Transverse colon (tissue), 4 donors: ENCODE measurements at regions not wholly inside any gene's neighbourhood (a gene's known extent, or its start where the extent isn't known, plus 50 kb on each side); places are given as distances from the start of the nearest gene placed in this dataset.

Experiments used
- DNase-seq: peaks from one replicate; pipeline ENCODE4 v3.0.0-alpha.2; 2019
- H3K27ac ChIP-seq, 4 donors: fragments of 200-600 bp; sonication (generic); 2 replicates each; pipeline ENCODE4 v1.5.1; 2016 to 2018; ENCODE audit warnings: inconsistent platforms in 4 of 4
- H3K27me3 ChIP-seq: fragments of 200-600 bp; sonication (generic); 2 replicates; pipeline ENCODE4 v1.5.1; 2017; ENCODE audit warnings: inconsistent platforms
- H3K36me3 ChIP-seq, 4 donors: fragments of 200-600 bp; sonication (generic); 2 replicates each; pipeline ENCODE4 v1.5.1; 2017 to 2019; ENCODE audit warnings: inconsistent platforms in 4 of 4
- H3K4me1 ChIP-seq, 4 donors: fragments of 200-600 bp; sonication (generic); 2 replicates each; pipeline ENCODE4 v1.5.1; 2017 to 2020; ENCODE audit warnings: inconsistent platforms in 4 of 4
- H3K4me3 ChIP-seq, 4 donors: fragments of 200-600 bp; sonication (generic); 1 replicate in 1 of 4; 2 replicates in 3 of 4; pipeline versions ENCODE4 v1.5.1 to v1.6.1; 2017 to 2019; ENCODE audit warnings: inconsistent platforms in 4 of 4
- H3K9me3 ChIP-seq, 2 donors: fragments of 200-600 bp; sonication (generic); 2 replicates each; pipeline ENCODE4 v1.5.1; 2017 to 2019; ENCODE audit warnings: inconsistent platforms in 2 of 2
- CTCF ChIP-seq, 5 experiments: fragments of 200-600 bp in 3 of 5; fragments of 450-650 bp in 2 of 5; sonication (generic) in 3 of 5; IDR thresholded peaks; 1 replicate in 2 of 5; 2 replicates in 3 of 5; pipeline ENCODE4 v1.5.1; 2016 to 2017; ENCODE audit warnings: antibody characterized with exemption in 5 of 5, inconsistent platforms in 3 of 5, mild to moderate bottlenecking in 2 of 5, moderate library complexity in 1 of 5
- EP300 ChIP-seq: sonication (generic); formaldehyde crosslinking; IDR thresholded peaks from one replicate; pipeline ENCODE4 v1.6.1; 2017; ENCODE audit warnings: antibody characterized with exemption, low read depth
- POLR2A ChIP-seq: fragments of 450-650 bp; IDR thresholded peaks from one replicate; pipeline ENCODE4 v1.6.1; 2016; ENCODE audit warnings: antibody characterized with exemption, mild to moderate bottlenecking, moderate library complexity
- POLR2AphosphoS5 ChIP-seq, 3 donors: sonication (generic); formaldehyde crosslinking; IDR thresholded peaks; one replicate each; pipeline ENCODE4 v1.6.1; 2016; ENCODE audit warnings: antibody characterized with exemption in 3 of 3
- WGBS, 2 donors: methylation state at CpG; one replicate each; pipeline ENCODE4 v1.1.5; 2018; ENCODE audit warnings: low coverage in 1 of 2; 5-methylcytosine and 5-hydroxymethylcytosine counted together
- in situ Hi-C, 4 donors: fragments of 200-750 bp; cut with MboI; loops; one replicate each; pipeline versions ENCODE4 v1.15.0 to v1.15.1; 2017; ENCODE audit warnings: low sequenced_read_pairs in 3 of 4, low pct_ligation_motif_present in 1 of 4, low pct_unique_long_range_greater_than_20kb in 1 of 4
- intact Hi-C: fragments of 100-400 bp; cut with DNase I; formaldehyde crosslinking; loops from one replicate; pipeline ENCODE4 v1.15.1; 2023; ENCODE audit warnings: low total_unique reads

- TF ChIP-seq EP300 (no peak), POLR2A (no peak), CTCF (IDR thresholded peaks at IDR 0.05) (no peak), POLR2AphosphoS5 (IDR thresholded peaks at IDR 0.05) (no peak)
- Histone ChIP-seq H3K36me3 (no peaks in the 10 kb centered on the region), H3K9me3 (no peaks in the 10 kb centered on the region), H3K27ac (no peak overlapping the region), H3K4me3 (no peak overlapping the region), H3K4me1 (no peaks in the 10 kb centered on the region), H3K27me3 (no peaks in the 10 kb centered on the region)
- DNase-seq = no peak
- intact Hi-C loops = no loop called here
- in situ Hi-C loops = no loop called here
- 51 to 67% methylated on average over 1 to 3 of the region's 3 CpGs for WGBS, 2 donors
These were observed 88.9 kb downstream of the RASSF10 start for GRCh38 chr11:13098063-13098462.

GRCh38 chr11:13098616-13099289 is 89.6 kb downstream of the RASSF10 start:
- Histone ChIP-seq H3K9me3 (no peaks in the 10 kb centered on the region), H3K36me3 (no peaks in the 10 kb centered on the region), H3K4me3 (no peak overlapping the region), H3K4me1 (no peaks in the 10 kb centered on the region), H3K27me3 (no peaks in the 10 kb centered on the region), H3K27ac (no peak overlapping the region)
- TF ChIP-seq CTCF (IDR thresholded peaks at IDR 0.05) (no peak), POLR2A (no peak), POLR2AphosphoS5 (IDR thresholded peaks at IDR 0.05) (no peak), EP300 (no peak)
- DNase-seq = no peak
- intact Hi-C loops = no loop called here
- WGBS, 2 donors = 89% methylated on average over 3 of the region's 3 CpGs; no CpG with 5 or more reads in 1 of the 2 donors
- in situ Hi-C loops = no loop called here

- 70 to 82% methylated on average over 5 of the region's 5 CpGs for WGBS, 2 donors
- Histone ChIP-seq H3K36me3 (no peaks in the 10 kb centered on the region), H3K27ac (no peak overlapping the region), H3K9me3 (no peaks in the 10 kb centered on the region), H3K27me3 (no peaks in the 10 kb centered on the region), H3K4me1 (peaks cover 0 to 3% (median 0%) of the 10 kb centered on the region in 4 donors), H3K4me3 (no peak overlapping the region)
- TF ChIP-seq EP300 (no peak), POLR2A (no peak), CTCF (IDR thresholded peaks at IDR 0.05) (no peak), POLR2AphosphoS5 (IDR thresholded peaks at IDR 0.05) (no peak)
- in situ Hi-C loops (no loop called here), intact Hi-C loops (no loop called here)
- no peak for DNase-seq
These were observed 92.8 kb downstream of the RASSF10 start for GRCh38 chr11:13101644-13102512.

- intact Hi-C loops = no loop called here
- Histone ChIP-seq H3K4me1 (peaks cover 0 to 3% (median 0%) of the 10 kb centered on the region in 4 donors), H3K27me3 (no peaks in the 10 kb centered on the region), H3K27ac (no peak overlapping the region), H3K4me3 (no peak overlapping the region), H3K9me3 (no peaks in the 10 kb centered on the region), H3K36me3 (no peaks in the 10 kb centered on the region)
- in situ Hi-C loops = no loop called here
- 61 to 71% methylated on average over 2 of the region's 2 CpGs for WGBS, 2 donors
- DNase-seq = no peak
- TF ChIP-seq EP300 = no peak
- TF ChIP-seq POLR2AphosphoS5 (IDR thresholded peaks at IDR 0.05) = no peak
- no peak for TF ChIP-seq CTCF (IDR thresholded peaks at IDR 0.05)
- no peak for TF ChIP-seq POLR2A
These were observed 93.4 kb downstream of the RASSF10 start for GRCh38 chr11:13102513-13102840.
